IMR-90 (cell line): ENCODE measurements at regions not wholly inside any gene's neighbourhood (a gene's known extent, or its start where the extent isn't known, plus 50 kb on each side); places are given as distances from the start of the nearest gene placed in this dataset.
A peak's percentile ranks its signal among the peaks of the same experiment; 100 is the strongest.

Experiments used
- ATAC-seq: fragments of 200-7000 bp; cut with Tn5 transposase; 2 replicates; pipeline ENCODE4 v1.9.1; 2020; ENCODE audit warnings: low read depth, mild to moderate bottlenecking, moderate library complexity
- BruUV-seq: library from RNA; stranded (reverse); fragments of 400-500 nt; replicated peaks from 2 replicates; lab custom pipeline; 2021; lab: Mats Ljungman, UMichigan
- CTCF ChIA-PET: fragments of 300-600 bp; formaldehyde crosslinking; extraction: SDS; loops from one replicate; lab custom pipeline; 2021; ENCODE audit warnings: antibody characterized with exemption; lab: Yijun Ruan, JAX
- POLR2A ChIA-PET: fragments of 300-600 bp; sonication (Branson Sonifier 250); formaldehyde crosslinking; loops from one replicate; lab custom pipeline; 2022; ENCODE audit warnings: antibody characterized with exemption; ENCODE audit not compliant: unreplicated experiment; lab: Charles Lee
- DNase-seq: peaks from one replicate; pipeline ENCODE4 v3.0.0; 2013
- H2AFZ ChIP-seq: replicated peaks from 2 replicates; pipeline ENCODE3; 2013; ENCODE audit warnings: low read length, mild to moderate bottlenecking; ENCODE audit not compliant: poor library complexity
- H2AK5ac ChIP-seq: 2 replicates; pipeline ENCODE4 v1.6.1; 2013; ENCODE audit warnings: low read depth, low read length, inconsistent platforms
- H2AK9ac ChIP-seq: replicated peaks from 2 replicates; pipeline ENCODE3; 2013; ENCODE audit warnings: mild to moderate bottlenecking, low read depth, low read length, moderate library complexity; ENCODE audit not compliant: poor library complexity
- H2BK120ac ChIP-seq: 2 replicates; pipeline ENCODE4 v1.6.1; 2013; ENCODE audit warnings: low read depth, low read length, inconsistent platforms
- H2BK15ac ChIP-seq: 3 replicates; pipeline ENCODE4 v1.6.1; 2013; ENCODE audit warnings: low read depth, low read length, inconsistent platforms
- H2BK20ac ChIP-seq: 2 replicates; pipeline ENCODE4 v1.6.1; 2013; ENCODE audit warnings: low read depth, mild to moderate bottlenecking, inconsistent platforms, low read length, moderate library complexity
- H2BK5ac ChIP-seq: 2 replicates; pipeline ENCODE4 v1.6.1; 2013; ENCODE audit warnings: mild to moderate bottlenecking, low read depth, low read length, inconsistent platforms; ENCODE audit not compliant: poor library complexity, severe bottlenecking
- H3K14ac ChIP-seq: replicated peaks from 2 replicates; pipeline ENCODE4 v1.6.1; 2013; ENCODE audit warnings: low read depth, low read length, inconsistent platforms
- H3K18ac ChIP-seq: 2 replicates; pipeline ENCODE4 v1.6.1; 2013; ENCODE audit warnings: low read depth, low read length, control low read depth
- H3K23ac ChIP-seq: 2 replicates; pipeline ENCODE4 v1.6.1; 2013; ENCODE audit warnings: low read depth, low read length, inconsistent platforms
- H3K27ac ChIP-seq: 2 replicates; pipeline ENCODE4 v1.5.1; 2013; ENCODE audit warnings: mild to moderate bottlenecking, control low read depth, low read length; ENCODE audit not compliant: insufficient read depth
- H3K27me3 ChIP-seq: 2 replicates; pipeline ENCODE4 v1.6.1; 2013; ENCODE audit warnings: low read length; ENCODE audit not compliant: control insufficient read depth, insufficient read depth
- H3K36me3 ChIP-seq: 2 replicates; pipeline ENCODE4 v1.6.1; 2013; ENCODE audit warnings: low read length, mixed read lengths; ENCODE audit not compliant: control insufficient read depth, insufficient read depth
- H3K4ac ChIP-seq: 2 replicates; pipeline ENCODE4 v1.6.1; 2013; ENCODE audit warnings: low read depth, low read length, inconsistent platforms
- H3K4me1 ChIP-seq: 2 replicates; pipeline ENCODE4 v1.6.1; 2013; ENCODE audit warnings: low read length, mixed read lengths; ENCODE audit not compliant: control insufficient read depth, insufficient read depth
- H3K4me2 ChIP-seq: 2 replicates; pipeline ENCODE4 v1.6.1; 2013; ENCODE audit warnings: low read depth, mild to moderate bottlenecking, control low read depth, low read length, moderate library complexity
- H3K4me3 ChIP-seq: 2 replicates; pipeline ENCODE4 v1.5.1; 2013; ENCODE audit warnings: low read depth, mild to moderate bottlenecking, control low read depth, low read length, moderate library complexity; ENCODE audit not compliant: insufficient read depth
- H3K56ac ChIP-seq: 2 replicates; pipeline ENCODE4 v1.6.1; 2013; ENCODE audit warnings: low read length, inconsistent platforms; ENCODE audit not compliant: insufficient read depth; ENCODE audit errors: extremely low read depth
- H3K79me1 ChIP-seq, 2 experiments: 2 replicates each; pipeline ENCODE4 v1.6.1; 2013; ENCODE audit warnings: low read length in 2 of 2, inconsistent platforms in 1 of 2, low read depth in 1 of 2
- H3K9ac ChIP-seq: 2 replicates; pipeline ENCODE4 v1.6.1; 2013; ENCODE audit warnings: low read depth, low read length, control low read depth
- H3K9me1 ChIP-seq: 2 replicates; pipeline ENCODE4 v1.6.1; 2013; ENCODE audit warnings: low read length, inconsistent platforms; ENCODE audit not compliant: insufficient read depth
- H3K9me3 ChIP-seq: 2 replicates; pipeline ENCODE4 v1.6.1; 2013; ENCODE audit warnings: low read length; ENCODE audit not compliant: control insufficient read depth, insufficient read depth
- H4K20me1 ChIP-seq: 2 replicates; pipeline ENCODE4 v1.6.1; 2013; ENCODE audit warnings: low read length, inconsistent platforms; ENCODE audit not compliant: insufficient read depth
- H4K5ac ChIP-seq: 2 replicates; pipeline ENCODE4 v1.6.1; 2013; ENCODE audit warnings: mild to moderate bottlenecking, low read depth, low read length, control low read depth
- H4K8ac ChIP-seq, 2 experiments: 2 replicates each; pipeline ENCODE4 v1.6.1; 2013; ENCODE audit warnings: low read depth in 2 of 2, low read length in 2 of 2, control low read depth in 1 of 2, inconsistent platforms in 1 of 2
- H4K91ac ChIP-seq: 2 replicates; pipeline ENCODE4 v1.6.1; 2013; ENCODE audit warnings: low read depth, low read length, inconsistent platforms; ENCODE audit not compliant: insufficient read depth
- BHLHE40 ChIP-seq: fragments of 150-350 bp; IDR thresholded peaks from 2 replicates; pipeline ENCODE4 v1.6.1; 2016; ENCODE audit warnings: mild to moderate bottlenecking, low read depth, low read length
- CEBPB ChIP-seq: IDR thresholded peaks from 2 replicates; pipeline ENCODE4 v1.6.1; 2012; ENCODE audit warnings: low read depth, low read length, improper control_type of control experiment
- CHD1 ChIP-seq: IDR thresholded peaks from 2 replicates; pipeline ENCODE4 v1.6.1; 2012; ENCODE audit warnings: low read depth, low read length, improper control_type of control experiment
- ELK1 ChIP-seq: fragments of 150-350 bp; IDR thresholded peaks from 2 replicates; pipeline ENCODE4 v1.6.1; 2016; ENCODE audit warnings: low read depth, mild to moderate bottlenecking, low read length, moderate library complexity, borderline replicate concordance
- FOS ChIP-seq: fragments of 150-350 bp; IDR thresholded peaks from 2 replicates; pipeline ENCODE4 v1.6.1; 2016; ENCODE audit warnings: low read depth, low read length
- MAZ ChIP-seq: IDR thresholded peaks from 2 replicates; pipeline ENCODE4 v1.6.1; 2012; ENCODE audit warnings: low read depth, mild to moderate bottlenecking, low read length, improper control_type of control experiment, moderate library complexity, borderline replicate concordance
- MXI1 ChIP-seq: IDR thresholded peaks from 2 replicates; pipeline ENCODE4 v1.6.1; 2012; ENCODE audit warnings: low read depth, mild to moderate bottlenecking, low read length, moderate library complexity, borderline replicate concordance
- NFE2L2 ChIP-seq: fragments of 150-350 bp; IDR thresholded peaks from 2 replicates; pipeline ENCODE4 v1.6.1; 2016; ENCODE audit warnings: low read depth, mild to moderate bottlenecking, low read length
- POLR2A ChIP-seq: IDR thresholded peaks from 2 replicates; pipeline ENCODE4 v1.6.1; 2012; ENCODE audit warnings: mild to moderate bottlenecking, low read depth, low read length
- RAD21 ChIP-seq: IDR thresholded peaks from 2 replicates; pipeline ENCODE4 v1.6.1; 2012; ENCODE audit warnings: low read length, improper control_type of control experiment
- RCOR1 ChIP-seq: IDR thresholded peaks from 2 replicates; pipeline ENCODE4 v1.6.1; 2012; ENCODE audit warnings: mild to moderate bottlenecking, low read length, improper control_type of control experiment; ENCODE audit not compliant: insufficient replicate concordance
- RFX5 ChIP-seq: IDR thresholded peaks from 2 replicates; pipeline ENCODE4 v1.8.0; 2012; ENCODE audit warnings: low read depth, mild to moderate bottlenecking, low read length, moderate library complexity
- SMC3 ChIP-seq: fragments of 150-350 bp; IDR thresholded peaks from 2 replicates; pipeline ENCODE4 v1.6.1; 2016; ENCODE audit warnings: low read depth, mild to moderate bottlenecking, antibody characterized with exemption, low read length, moderate library complexity
- USF2 ChIP-seq: fragments of 150-350 bp; IDR thresholded peaks from 2 replicates; pipeline ENCODE4 v1.6.1; 2017; ENCODE audit warnings: mild to moderate bottlenecking, antibody characterized with exemption, low read length, low read depth
- WGBS, 2 experiments: methylation state at CpG; one replicate each; pipeline versions ENCODE4 v1.1.5 to v1.1.7; 2013; ENCODE audit warnings: missing lambda C conversion rate in 2 of 2; ENCODE audit not compliant: insufficient read length in 1 of 2; ENCODE audit errors: extremely low coverage in 2 of 2; 5-methylcytosine and 5-hydroxymethylcytosine counted together
- dilution Hi-C: fragments of 300-500 bp; cut with HindIII; formaldehyde crosslinking; loops from one replicate; pipeline ENCODE4 v1.14.3; 2018; ENCODE audit warnings: low sequenced_read_pairs; ENCODE audit not compliant: unreplicated experiment
- in situ Hi-C: fragments of 300-500 bp; cut with MboI; formaldehyde crosslinking; loops from 3 replicates; pipeline ENCODE4 v1.14.3; 2019; ENCODE audit warnings: low sequenced_read_pairs, inconsistent platforms, mixed read lengths
- intact Hi-C: fragments of 100-400 bp; cut with micrococcal nuclease; formaldehyde crosslinking; loops from 2 replicates; pipeline ENCODE4 v1.10.0; 2022
- TF ChIP-seq, protein P1 (sequence below): conservative IDR thresholded peaks from 2 replicates; pipeline ENCODE4 v1.5.1; 2012; ENCODE audit warnings: mild to moderate bottlenecking, low read depth, low read length, improper control_type of control experiment

DNA sequence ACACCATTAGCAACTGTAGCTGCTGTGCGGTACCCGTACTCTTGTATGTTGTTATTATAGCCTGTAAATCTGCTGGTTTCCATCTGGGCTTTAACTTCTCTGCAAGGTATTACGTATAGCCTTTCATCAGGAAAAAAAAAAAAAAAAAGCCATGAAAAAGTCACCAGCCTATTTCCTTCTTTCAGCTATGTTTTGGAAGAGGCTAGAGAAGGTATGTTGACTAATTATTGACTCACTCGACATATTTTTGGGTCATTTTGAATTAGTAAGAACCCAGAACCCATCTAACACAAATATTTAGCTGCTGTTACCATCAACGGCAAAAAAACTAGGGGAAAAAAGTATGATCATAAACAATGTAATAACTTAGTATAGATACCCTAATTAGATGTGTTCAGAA, 1395.6 kb downstream of the SUCLG1 start:
- no peak overlapping the region for H2AK5ac ChIP-seq
- no peaks in the 10 kb centered on the region for H3K36me3 ChIP-seq
- TF ChIP-seq SMC3 (no peak), MAZ (no peak), CEBPB (no peak), RFX5 (no peak), RAD21 (no peak), RCOR1 (no peak), BHLHE40 (no peak), NFE2L2 (no peak), CHD1 (no peak), MXI1 (no peak), FOS (no peak), ELK1 (no peak), USF2 (no peak), POLR2A (no peak)
- TF ChIP-seq, protein P1, sequence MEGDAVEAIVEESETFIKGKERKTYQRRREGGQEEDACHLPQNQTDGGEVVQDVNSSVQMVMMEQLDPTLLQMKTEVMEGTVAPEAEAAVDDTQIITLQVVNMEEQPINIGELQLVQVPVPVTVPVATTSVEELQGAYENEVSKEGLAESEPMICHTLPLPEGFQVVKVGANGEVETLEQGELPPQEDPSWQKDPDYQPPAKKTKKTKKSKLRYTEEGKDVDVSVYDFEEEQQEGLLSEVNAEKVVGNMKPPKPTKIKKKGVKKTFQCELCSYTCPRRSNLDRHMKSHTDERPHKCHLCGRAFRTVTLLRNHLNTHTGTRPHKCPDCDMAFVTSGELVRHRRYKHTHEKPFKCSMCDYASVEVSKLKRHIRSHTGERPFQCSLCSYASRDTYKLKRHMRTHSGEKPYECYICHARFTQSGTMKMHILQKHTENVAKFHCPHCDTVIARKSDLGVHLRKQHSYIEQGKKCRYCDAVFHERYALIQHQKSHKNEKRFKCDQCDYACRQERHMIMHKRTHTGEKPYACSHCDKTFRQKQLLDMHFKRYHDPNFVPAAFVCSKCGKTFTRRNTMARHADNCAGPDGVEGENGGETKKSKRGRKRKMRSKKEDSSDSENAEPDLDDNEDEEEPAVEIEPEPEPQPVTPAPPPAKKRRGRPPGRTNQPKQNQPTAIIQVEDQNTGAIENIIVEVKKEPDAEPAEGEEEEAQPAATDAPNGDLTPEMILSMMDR, result no peak
- no peak overlapping the region for H4K91ac ChIP-seq
- H3K79me1 ChIP-seq, result no peaks in the 10 kb centered on the region
- H3K27ac ChIP-seq, result no peak overlapping the region
- no peak overlapping the region for H2AFZ ChIP-seq
- 0 out of 2 replicates have a peak overlapping the region, but pooled peaks have one; percentile 48 for H3K14ac ChIP-seq
- no peak overlapping the region for H4K8ac ChIP-seq
- in situ Hi-C loops, result no loop called here
- no peak overlapping the region for H3K56ac ChIP-seq
- no peak overlapping the region for H2BK20ac ChIP-seq
- no CpG with 5 or more reads among the region's 5 CpGs for WGBS, 2 experiments
- CTCF ChIA-PET, result interaction anchor here (0.6 kb wide), 1 partner anchor 10 kb away, joined by 3 read pairs; no protein-coding TSS in a partner anchor
- H2BK5ac ChIP-seq, result no peak overlapping the region
- no peak overlapping the region for H3K18ac ChIP-seq
- H2AK9ac ChIP-seq, result peak overlapping the region; percentile 31
- dilution Hi-C loops, result no loop called here
- no peaks in the 10 kb centered on the region for H4K20me1 ChIP-seq
- H3K4me1 ChIP-seq, result no peaks in the 10 kb centered on the region
- POLR2A ChIA-PET, result no interaction called here
- H2BK15ac ChIP-seq, result no peak overlapping the region
- H4K5ac ChIP-seq, result no peak overlapping the region
- intact Hi-C loops, result no loop called here
- no peaks in the 10 kb centered on the region for H3K9me1 ChIP-seq
- H3K4ac ChIP-seq, result no peak overlapping the region
- H3K9ac ChIP-seq, result no peak overlapping the region
- no peaks in the 10 kb centered on the region for H3K9me3 ChIP-seq
- peak overlapping the region; percentile 43; the same call in 1 of the 2 replicates for H2BK120ac ChIP-seq
- H3K27me3 ChIP-seq, result no peaks in the 10 kb centered on the region
- no peak overlapping the region for H3K23ac ChIP-seq
- no TSS peak for BruUV-seq
- DNase-seq (peak; percentile 17), ATAC-seq (no peak)
- H3K4me2 ChIP-seq, result no peak overlapping the region
- no peak overlapping the region for H3K4me3 ChIP-seq
